ENCODE measurements at regions not wholly inside any gene's neighbourhood (a gene's known extent, or its start where the extent isn't known, plus 50 kb on each side); places are given as distances from the start of the nearest gene placed in this dataset.

- FAIRE-seq (no peak), DNase-seq (ENCODE audit: insufficient read length, low spot score) (no peak)
- TF ChIP-seq POLR2A (IDR thresholded peaks at IDR 0.05; ENCODE audit: low read depth, low read length), result no peak
Observed at GRCh38 chr1:78370779-78371482, 119.8 kb upstream of the PTGFR start.

- no peak for TF ChIP-seq POLR2A (IDR thresholded peaks at IDR 0.05; ENCODE audit: low read depth, low read length)
- DNase-seq (ENCODE audit: insufficient read length, low spot score) (no peak), FAIRE-seq (no peak)
Observed at GRCh38 chr1:78373676-78374075, 117.1 kb upstream of the PTGFR start.

- FAIRE-seq, result no peak
- no peak for TF ChIP-seq POLR2A (IDR thresholded peaks at IDR 0.05; ENCODE audit: low read depth, low read length)
- DNase-seq (ENCODE audit: insufficient read length, low spot score), result no peak
Observed at GRCh38 chr1:78375996-78376395, 114.8 kb upstream of the PTGFR start.

GRCh38 chr1:78377356-78377928 is 113.3 kb upstream of the PTGFR start:
- FAIRE-seq, result no peak

GRCh38 chr1:78383923-78384322 is 106.9 kb upstream of the PTGFR start:
- FAIRE-seq (no peak), DNase-seq (ENCODE audit: insufficient read length, low spot score) (no peak)
- no peak for TF ChIP-seq POLR2A (IDR thresholded peaks at IDR 0.05; ENCODE audit: low read depth, low read length)

More at GRCh38 chr1:78377356-78377928, 113.3 kb upstream of the PTGFR start:
- DNase-seq (ENCODE audit: insufficient read length, low spot score), result no peak
- TF ChIP-seq POLR2A (IDR thresholded peaks at IDR 0.05; ENCODE audit: low read depth, low read length), result no peak

GRCh38 chr1:78385744-78386462 is 104.9 kb upstream of the PTGFR start:
- TF ChIP-seq POLR2A (IDR thresholded peaks at IDR 0.05; ENCODE audit: low read depth, low read length), result no peak
- no peak for FAIRE-seq
- DNase-seq (ENCODE audit: insufficient read length, low spot score), result no peak

GRCh38 chr1:78387201-78387600 is 103.6 kb upstream of the PTGFR start:
- FAIRE-seq, result no peak
- no peak for DNase-seq (ENCODE audit: insufficient read length, low spot score)
- TF ChIP-seq POLR2A (IDR thresholded peaks at IDR 0.05; ENCODE audit: low read depth, low read length), result no peak

- no peak for DNase-seq (ENCODE audit: insufficient read length, low spot score)
- no peak for TF ChIP-seq POLR2A (IDR thresholded peaks at IDR 0.05; ENCODE audit: low read depth, low read length)
- FAIRE-seq, result no peak
Observed at GRCh38 chr1:78387871-78388270, 102.9 kb upstream of the PTGFR start.

- no peak for TF ChIP-seq POLR2A (IDR thresholded peaks at IDR 0.05; ENCODE audit: low read depth, low read length)
- FAIRE-seq (no peak), DNase-seq (ENCODE audit: insufficient read length, low spot score) (no peak)
Observed at GRCh38 chr1:78388275-78388674, 102.5 kb upstream of the PTGFR start.

- FAIRE-seq, result no peak
Observed at GRCh38 chr1:78401148-78401547, 89.6 kb upstream of the PTGFR start.

GRCh38 chr1:78408192-78408591 is 82.6 kb upstream of the PTGFR start:
- FAIRE-seq (no peak), DNase-seq (ENCODE audit: insufficient read length, low spot score) (no peak)
- no peak for TF ChIP-seq POLR2A (IDR thresholded peaks at IDR 0.05; ENCODE audit: low read depth, low read length)

More at GRCh38 chr1:78401148-78401547, 89.6 kb upstream of the PTGFR start:
- no peak for TF ChIP-seq POLR2A (IDR thresholded peaks at IDR 0.05; ENCODE audit: low read depth, low read length)
- no peak for DNase-seq (ENCODE audit: insufficient read length, low spot score)

GRCh38 chr1:78408810-78409209 is 82.0 kb upstream of the PTGFR start:
- DNase-seq (ENCODE audit: insufficient read length, low spot score) (peak; percentile 5), FAIRE-seq (peak; percentile 93)
- TF ChIP-seq POLR2A (IDR thresholded peaks at IDR 0.05; ENCODE audit: low read depth, low read length), result no peak

- no peak for FAIRE-seq
- no peak for DNase-seq (ENCODE audit: insufficient read length, low spot score)
- TF ChIP-seq POLR2A (IDR thresholded peaks at IDR 0.05; ENCODE audit: low read depth, low read length), result no peak
Observed at GRCh38 chr1:78410643-78411042, 80.1 kb upstream of the PTGFR start.

GRCh38 chr1:78411707-78412106 is 79.1 kb upstream of the PTGFR start:
- DNase-seq (ENCODE audit: insufficient read length, low spot score) (no peak), FAIRE-seq (no peak)
- TF ChIP-seq POLR2A (IDR thresholded peaks at IDR 0.05; ENCODE audit: low read depth, low read length), result no peak

GRCh38 chr1:78415165-78415564 is 75.6 kb upstream of the PTGFR start:
- TF ChIP-seq POLR2A (IDR thresholded peaks at IDR 0.05; ENCODE audit: low read depth, low read length), result no peak
- DNase-seq (ENCODE audit: insufficient read length, low spot score), result no peak
- no peak for FAIRE-seq

All from H54 (cell line).